ENCODE measurements at regions not wholly inside any gene's neighbourhood (a gene's known extent, or its start where the extent isn't known, plus 50 kb on each side); places are given as distances from the start of the nearest gene placed in this dataset.
A peak's percentile ranks its signal among the peaks of the same experiment; 100 is the strongest.

DNA sequence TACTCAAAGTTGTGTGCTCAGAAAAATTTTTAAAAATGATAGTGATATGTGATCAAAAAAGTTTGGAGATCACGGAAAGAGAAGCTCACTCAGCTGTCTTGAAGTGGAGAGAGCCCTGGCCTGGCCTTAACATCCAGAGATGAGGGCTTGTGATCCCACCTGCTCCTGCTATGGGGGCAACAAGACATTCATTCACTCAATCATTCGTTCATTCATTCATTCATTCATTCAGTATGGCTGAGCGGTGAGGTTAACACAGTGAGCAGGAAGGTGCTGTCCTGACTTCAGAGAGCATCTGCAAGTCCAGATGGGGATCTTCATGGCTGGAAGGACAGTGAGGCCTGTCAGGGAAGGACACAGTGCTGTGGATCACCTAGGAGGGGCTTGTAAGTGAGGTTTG is 112.3 kb downstream of the SLC25A47 start:
- TF ChIP-seq, protein P1, sequence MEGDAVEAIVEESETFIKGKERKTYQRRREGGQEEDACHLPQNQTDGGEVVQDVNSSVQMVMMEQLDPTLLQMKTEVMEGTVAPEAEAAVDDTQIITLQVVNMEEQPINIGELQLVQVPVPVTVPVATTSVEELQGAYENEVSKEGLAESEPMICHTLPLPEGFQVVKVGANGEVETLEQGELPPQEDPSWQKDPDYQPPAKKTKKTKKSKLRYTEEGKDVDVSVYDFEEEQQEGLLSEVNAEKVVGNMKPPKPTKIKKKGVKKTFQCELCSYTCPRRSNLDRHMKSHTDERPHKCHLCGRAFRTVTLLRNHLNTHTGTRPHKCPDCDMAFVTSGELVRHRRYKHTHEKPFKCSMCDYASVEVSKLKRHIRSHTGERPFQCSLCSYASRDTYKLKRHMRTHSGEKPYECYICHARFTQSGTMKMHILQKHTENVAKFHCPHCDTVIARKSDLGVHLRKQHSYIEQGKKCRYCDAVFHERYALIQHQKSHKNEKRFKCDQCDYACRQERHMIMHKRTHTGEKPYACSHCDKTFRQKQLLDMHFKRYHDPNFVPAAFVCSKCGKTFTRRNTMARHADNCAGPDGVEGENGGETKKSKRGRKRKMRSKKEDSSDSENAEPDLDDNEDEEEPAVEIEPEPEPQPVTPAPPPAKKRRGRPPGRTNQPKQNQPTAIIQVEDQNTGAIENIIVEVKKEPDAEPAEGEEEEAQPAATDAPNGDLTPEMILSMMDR (conservative IDR thresholded peaks at IDR 0.05; ENCODE audit: control insufficient read depth, insufficient read depth, low read depth, low read length): no peak
- H3K4me3 ChIP-seq (ENCODE audit: control insufficient read depth, low read depth, low read length): no peak overlapping the region
- no peak for DNase-seq (ENCODE audit: low read depth)

GRCh38 chr14:100436745-100437406 is 113.7 kb downstream of the SLC25A47 start:
- TF ChIP-seq, protein P1 (conservative IDR thresholded peaks at IDR 0.05; ENCODE audit: control insufficient read depth, insufficient read depth, low read depth, low read length): no peak
- no peak overlapping the region for H3K4me3 ChIP-seq (ENCODE audit: control insufficient read depth, low read depth, low read length)
- DNase-seq (ENCODE audit: low read depth): no peak

DNA sequence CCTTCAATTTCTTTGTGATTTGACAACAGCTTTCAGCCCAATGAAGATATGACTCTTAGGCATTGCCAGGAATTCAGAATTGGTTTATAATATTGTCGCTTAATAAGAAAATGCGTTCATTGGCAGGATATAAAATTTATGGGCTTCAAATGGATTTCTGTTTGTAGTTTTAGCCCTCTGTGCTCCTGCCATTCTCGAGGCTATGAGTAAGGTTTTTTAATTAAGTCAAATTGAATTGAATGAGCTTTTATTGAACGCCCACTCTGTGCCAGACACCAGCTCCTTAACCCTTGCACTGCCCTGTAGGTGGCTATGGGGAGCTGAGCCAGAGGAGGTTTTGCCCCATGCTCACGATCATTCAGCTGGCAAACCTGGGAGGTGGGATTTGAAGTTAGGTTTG is 115.1 kb downstream of the SLC25A47 start:
- H3K4me3 ChIP-seq (ENCODE audit: control insufficient read depth, low read depth, low read length): no peak overlapping the region
- no peak for DNase-seq (ENCODE audit: low read depth)
- TF ChIP-seq, protein P1 (conservative IDR thresholded peaks at IDR 0.05; ENCODE audit: control insufficient read depth, insufficient read depth, low read depth, low read length): no peak

- peak; percentile 88 for DNase-seq (ENCODE audit: low read depth)
- H3K4me3 ChIP-seq (ENCODE audit: control insufficient read depth, low read depth, low read length): no peak overlapping the region
- TF ChIP-seq, protein P1 (conservative IDR thresholded peaks at IDR 0.05; ENCODE audit: control insufficient read depth, insufficient read depth, low read depth, low read length): no peak
These were observed 115.8 kb downstream of the SLC25A47 start for GRCh38 chr14:100438678-100439592.

DNA sequence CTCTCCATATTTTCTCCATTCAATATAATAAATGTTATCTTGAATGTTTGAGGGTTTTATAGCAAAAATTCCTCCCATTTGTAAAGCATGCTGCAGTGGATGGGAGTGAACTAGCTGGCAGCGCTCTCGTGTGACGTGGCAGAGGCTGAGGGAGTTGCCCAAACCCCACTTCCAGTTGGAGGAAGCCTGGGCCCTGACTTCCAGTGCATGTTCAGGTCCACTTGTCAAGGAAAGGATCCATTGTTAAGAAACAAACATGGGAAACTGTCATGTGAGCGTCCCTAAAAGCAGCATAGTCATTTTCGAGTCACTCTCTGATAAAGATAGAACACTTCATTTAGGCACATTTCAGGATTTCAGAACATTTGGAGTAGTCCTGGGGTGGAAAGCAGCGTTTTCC is 116.6 kb downstream of the SLC25A47 start:
- no peak overlapping the region for H3K4me3 ChIP-seq (ENCODE audit: control insufficient read depth, low read depth, low read length)
- TF ChIP-seq, protein P1 (conservative IDR thresholded peaks at IDR 0.05; ENCODE audit: control insufficient read depth, insufficient read depth, low read depth, low read length): no peak
- peak; percentile 36 for DNase-seq (ENCODE audit: low read depth)

DNA sequence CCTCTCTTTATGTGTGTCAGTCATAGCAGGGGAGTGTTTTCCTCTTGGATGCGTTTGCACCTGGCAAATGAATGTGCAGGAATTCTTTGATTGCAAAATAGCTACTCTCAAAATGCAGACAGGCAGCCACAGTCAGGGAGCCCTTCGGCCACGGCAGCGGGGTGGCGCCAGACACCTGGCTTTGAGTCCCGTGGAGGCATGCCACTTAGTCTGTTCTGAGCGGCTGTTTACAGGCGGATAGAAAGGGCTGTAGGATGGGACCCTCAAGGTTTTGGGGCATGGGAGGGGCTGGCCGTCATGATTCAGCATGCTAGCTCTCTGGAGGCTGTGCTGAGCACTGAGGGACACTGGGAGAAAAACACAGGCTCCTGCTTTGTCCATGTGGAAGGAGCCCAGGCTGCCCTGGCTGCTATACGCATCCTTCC is 117.1 kb downstream of the SLC25A47 start:
- peak; percentile 68 for DNase-seq (ENCODE audit: low read depth)
- TF ChIP-seq, protein P1 (conservative IDR thresholded peaks at IDR 0.05; ENCODE audit: control insufficient read depth, insufficient read depth, low read depth, low read length): peak; percentile 63
- H3K4me3 ChIP-seq (ENCODE audit: control insufficient read depth, low read depth, low read length): no peak overlapping the region
